K562 (cell line): ENCODE measurements at regions not wholly inside any gene's neighbourhood (a gene's known extent, or its start where the extent isn't known, plus 50 kb on each side); places are given as distances from the start of the nearest gene placed in this dataset.

ENCODE experiments used
- ATAC-seq: fragments of 200-7000 bp; cut with Tn5 transposase; 3 replicates; pipeline ENCODE4 v1.9.1; 2020; ENCODE audit warnings: moderate library complexity
- BruUV-seq: library from RNA; stranded (reverse); fragments of 400-500 nt; replicated peaks from 2 replicates; lab custom pipeline; 2021; lab: Mats Ljungman, UMichigan
- CTCF ChIA-PET: fragments of 300-600 bp; formaldehyde crosslinking; extraction: SDS; loops from one replicate; lab custom pipeline; 2021; ENCODE audit warnings: low intra/inter-chr PET ratio; lab: Yijun Ruan, JAX
- POLR2A ChIA-PET: fragments of 300-600, 350-650 bp; sonication (Branson Sonifier 250); formaldehyde crosslinking; extraction: SDS; loops from one replicate; lab custom pipeline; 2021; ENCODE audit warnings: antibody characterized with exemption, inconsistent platforms; lab: Yijun Ruan, JAX
- DNase-seq, 4 experiments: peaks; one replicate each; pipeline versions ENCODE4 v3.0.0 to v3.0.0-alpha.2; 2011 to 2018; ENCODE audit warnings: low spot score in 3 of 4, mixed read lengths in 3 of 4; ENCODE audit errors: extremely low read depth in 1 of 4
- FAIRE-seq: peaks from 2 replicates; lab custom pipeline; 2011; peaks lifted over from hg19 to GRCh38; lab: Jason Lieb, UNC
- H2AFZ ChIP-seq: 2 replicates; pipeline ENCODE4 v1.6.0; 2011; ENCODE audit warnings: low read depth, low read length, control low read depth, inconsistent platforms
- H3K27ac ChIP-seq: fragments of 200-600 bp; 3 replicates; pipeline ENCODE4 v1.8.0; 2011; ENCODE audit warnings: low read depth, mild to moderate bottlenecking, control low read depth, inconsistent platforms, low read length, moderate library complexity, mixed read lengths; ENCODE audit errors: extremely low read depth
- H3K27me3 ChIP-seq, 2 experiments: fragments of 300-600 bp in 1 of 2; 2 replicates in 1 of 2; 3 replicates in 1 of 2; pipeline versions ENCODE4 v1.6.0 to v1.8.0; 2011; ENCODE audit warnings: inconsistent platforms in 2 of 2, low read length in 2 of 2, mild to moderate bottlenecking in 1 of 2, mixed read lengths in 1 of 2, moderate library complexity in 1 of 2; ENCODE audit not compliant: control insufficient read depth in 2 of 2, insufficient read depth in 2 of 2
- H3K36me3 ChIP-seq: fragments of 300-600 bp; 3 replicates; pipeline ENCODE4 v1.8.0; 2011; ENCODE audit warnings: mild to moderate bottlenecking, low read length, inconsistent platforms; ENCODE audit not compliant: control insufficient read depth, insufficient read depth
- H3K4me1 ChIP-seq, 2 experiments: fragments of 200-600 bp in 1 of 2; replicated peaks in 1 of 2; 2 replicates in 1 of 2; 3 replicates in 1 of 2; pipeline versions ENCODE4 v1.5.1 to v1.8.0; 2011; ENCODE audit warnings: inconsistent platforms in 2 of 2, low read length in 2 of 2, mild to moderate bottlenecking in 1 of 2, mixed read lengths in 1 of 2, moderate library complexity in 1 of 2; ENCODE audit not compliant: control insufficient read depth in 2 of 2, insufficient read depth in 2 of 2
- H3K4me2 ChIP-seq: 2 replicates; pipeline ENCODE4 v1.6.1; 2011; ENCODE audit warnings: low read length, control low read depth, inconsistent platforms, mixed read lengths; ENCODE audit not compliant: insufficient read depth
- H3K4me3 ChIP-seq: fragments of 200-600 bp; sonication (generic), shearing (Covaris generic); 2 replicates; pipeline ENCODE4 v1.5.1; 2016; ENCODE audit warnings: control low read depth, inconsistent platforms
- H3K79me2 ChIP-seq: fragments of 200-600 bp; 3 replicates; pipeline ENCODE4 v1.8.0; 2011; ENCODE audit warnings: low read length, inconsistent platforms; ENCODE audit not compliant: control insufficient read depth, insufficient read depth
- H3K9ac ChIP-seq, 2 experiments: 2 replicates each; pipeline versions ENCODE4 v1.6.0 to v1.6.1; 2011; ENCODE audit warnings: low read depth in 2 of 2, low read length in 2 of 2, control low read depth in 1 of 2, inconsistent platforms in 1 of 2, mild to moderate bottlenecking in 1 of 2, mixed read lengths in 1 of 2; ENCODE audit not compliant: insufficient read depth in 1 of 2
- H3K9me1 ChIP-seq: one replicate; pipeline ENCODE4 v1.6.0; 2011; ENCODE audit warnings: inconsistent platforms, mild to moderate bottlenecking, low read length, moderate library complexity; ENCODE audit not compliant: control insufficient read depth, insufficient read depth
- H3K9me3 ChIP-seq: replicated peaks from 2 replicates; pipeline ENCODE4 v1.5.1; 2011; ENCODE audit warnings: low read depth, low read length, inconsistent platforms; ENCODE audit not compliant: control insufficient read depth, insufficient read depth
- H4K20me1 ChIP-seq: replicated peaks from 2 replicates; pipeline ENCODE4 v1.6.1; 2011; ENCODE audit warnings: low read length, inconsistent platforms, mixed read lengths; ENCODE audit not compliant: control insufficient read depth, insufficient read depth
- KLF1 ChIP-seq: fragments of 450-650 bp; IDR thresholded peaks from 2 replicates; pipeline ENCODE4 v1.6.1; 2016; ENCODE audit warnings: missing genetic modification characterization, missing compliant biosample characterization
- MEF2A ChIP-seq: IDR thresholded peaks from 2 replicates; pipeline ENCODE4 v1.6.1; 2011; ENCODE audit warnings: low read depth, mild to moderate bottlenecking, low read length, moderate library complexity; ENCODE audit not compliant: control insufficient read depth
- OTX1 ChIP-seq: fragments of 450-650 bp; formaldehyde crosslinking; IDR thresholded peaks from 2 replicates; pipeline ENCODE4 v1.4.0; 2022; ENCODE audit warnings: mild to moderate bottlenecking
- POLR2B ChIP-seq: fragments of 450-650 bp; IDR thresholded peaks from 2 replicates; pipeline ENCODE4 v1.6.1; 2018; ENCODE audit warnings: low read depth; ENCODE audit not compliant: partially characterized antibody
- RBM22 ChIP-seq: fragments of 200-400 bp; formaldehyde crosslinking; IDR thresholded peaks from 2 replicates; pipeline ENCODE4 v1.6.1; 2018; ENCODE audit warnings: low read length, low read depth; ENCODE audit not compliant: poor library complexity, severe bottlenecking
- SNIP1 ChIP-seq: fragments of 450-650 bp; IDR thresholded peaks from 2 replicates; pipeline ENCODE4 v1.7.1; 2017; ENCODE audit warnings: low read depth, mild to moderate bottlenecking
- ZFP1 ChIP-seq: fragments of 450-650 bp; formaldehyde crosslinking; IDR thresholded peaks from 2 replicates; pipeline ENCODE4 v1.4.0; 2020; ENCODE audit warnings: mild to moderate bottlenecking, mixed read lengths
- WGBS: fragments of 100-300 bp; shearing (Covaris generic); methylation state at CpG from one replicate; pipeline ENCODE4 v1.1.6; 2016; ENCODE audit warnings: low coverage, mixed read lengths; ENCODE audit not compliant: insufficient coverage; ENCODE audit errors: missing lambda C conversion rate; 5-methylcytosine and 5-hydroxymethylcytosine counted together
- in situ Hi-C: fragments of 300-500 bp; cut with MboI; formaldehyde crosslinking; loops from 4 replicates; pipeline ENCODE4 v1.15.0; 2018; ENCODE audit warnings: inconsistent platforms, mixed read lengths
- intact Hi-C: fragments of 100-400 bp; cut with micrococcal nuclease; formaldehyde crosslinking; loops from 2 replicates; pipeline ENCODE4 v1.14.2; 2022
- TF ChIP-seq, protein P1 (sequence below): sonication (generic); formaldehyde crosslinking; IDR thresholded peaks from 2 replicates; pipeline ENCODE4 v1.5.0; 2020; ENCODE audit warnings: missing genetic modification reagents
- TF ChIP-seq, protein P2 (sequence below): IDR thresholded peaks from 2 replicates; pipeline ENCODE4 v1.6.1; 2011; ENCODE audit not compliant: insufficient read length; ENCODE audit errors: extremely low read depth

DNA sequence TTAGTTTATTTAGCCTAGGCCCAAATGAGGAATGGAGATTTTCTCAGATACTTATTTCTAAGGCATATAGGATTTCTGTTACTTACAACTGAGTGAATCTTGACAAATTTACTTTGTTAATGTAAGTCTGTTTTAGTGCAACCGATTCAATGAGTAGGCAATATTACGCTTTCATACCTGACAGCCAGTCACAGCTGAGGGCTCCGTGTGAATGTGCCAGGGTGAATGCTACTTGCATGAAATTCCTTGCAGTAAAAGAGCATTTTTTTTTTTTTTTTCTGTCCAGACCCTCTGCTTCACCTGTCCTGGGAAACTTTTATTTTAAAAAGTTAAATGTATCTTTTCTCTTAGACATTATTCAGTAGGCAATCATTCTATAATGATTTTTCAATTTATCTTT is 1100.0 kb downstream of the FAT4 start:
- no peak for ATAC-seq
- WGBS: 63% methylated on average over 3 of the region's 3 CpGs
- BruUV-seq: no TSS peak
- POLR2A ChIA-PET: no interaction called here
- Histone ChIP-seq H3K9me1 (no peaks in the 10 kb centered on the region), H3K9me3 (no peaks in the 10 kb centered on the region), H3K4me2 (no peak overlapping the region), H2AFZ (no peak overlapping the region), H3K27me3 (no peaks in the 10 kb centered on the region), H3K79me2 (no peaks in the 10 kb centered on the region), H4K20me1 (no peaks in the 10 kb centered on the region), H3K9ac (no peak overlapping the region), H3K4me3 (no peak overlapping the region), H3K27ac (no peak overlapping the region), H3K36me3 (no peaks in the 10 kb centered on the region), H3K4me1 (no peaks in the 10 kb centered on the region)
- intact Hi-C loops (no loop called here), in situ Hi-C loops (no loop called here)
- CTCF ChIA-PET: no interaction called here
- no peak for DNase-seq
- TF ChIP-seq, protein P1, sequence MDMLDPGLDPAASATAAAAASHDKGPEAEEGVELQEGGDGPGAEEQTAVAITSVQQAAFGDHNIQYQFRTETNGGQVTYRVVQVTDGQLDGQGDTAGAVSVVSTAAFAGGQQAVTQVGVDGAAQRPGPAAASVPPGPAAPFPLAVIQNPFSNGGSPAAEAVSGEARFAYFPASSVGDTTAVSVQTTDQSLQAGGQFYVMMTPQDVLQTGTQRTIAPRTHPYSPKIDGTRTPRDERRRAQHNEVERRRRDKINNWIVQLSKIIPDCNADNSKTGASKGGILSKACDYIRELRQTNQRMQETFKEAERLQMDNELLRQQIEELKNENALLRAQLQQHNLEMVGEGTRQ (CRISPR knock-in tag): no peak
- TF ChIP-seq MEF2A (no peak), OTX1 (CRISPR knock-in tag) (no peak), KLF1 (no peak)
- TF ChIP-seq, protein P2, sequence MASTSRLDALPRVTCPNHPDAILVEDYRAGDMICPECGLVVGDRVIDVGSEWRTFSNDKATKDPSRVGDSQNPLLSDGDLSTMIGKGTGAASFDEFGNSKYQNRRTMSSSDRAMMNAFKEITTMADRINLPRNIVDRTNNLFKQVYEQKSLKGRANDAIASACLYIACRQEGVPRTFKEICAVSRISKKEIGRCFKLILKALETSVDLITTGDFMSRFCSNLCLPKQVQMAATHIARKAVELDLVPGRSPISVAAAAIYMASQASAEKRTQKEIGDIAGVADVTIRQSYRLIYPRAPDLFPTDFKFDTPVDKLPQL: no peak
- no peak for FAIRE-seq

DNA sequence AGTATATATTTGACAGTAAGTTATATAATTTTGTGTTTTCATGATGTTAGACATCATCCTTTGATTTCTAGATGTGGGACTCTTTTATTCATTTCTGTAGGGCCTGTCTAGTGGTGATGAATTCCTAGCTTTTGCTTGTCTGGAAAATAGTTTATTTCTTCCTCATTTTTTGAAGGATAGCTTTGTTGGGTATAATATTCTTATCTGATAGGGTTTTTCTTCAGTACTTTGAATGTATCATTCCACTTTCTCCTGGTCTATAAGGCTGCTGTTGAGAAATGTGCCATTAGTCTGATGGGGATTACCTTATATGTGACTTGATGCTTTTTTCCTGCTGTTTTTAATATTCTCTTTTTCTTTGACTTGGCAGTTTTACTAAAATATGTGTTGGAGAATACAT is 1104.5 kb downstream of the FAT4 start:
- Histone ChIP-seq H4K20me1 (no peaks in the 10 kb centered on the region), H3K4me3 (no peak overlapping the region), H3K27me3 (no peaks in the 10 kb centered on the region), H3K79me2 (no peaks in the 10 kb centered on the region), H3K36me3 (peaks cover 7% of the 10 kb centered on the region; the same call in 1 of the 3 replicates), H3K9me3 (peaks cover 17% of the 10 kb centered on the region), H3K4me1 (no peaks in the 10 kb centered on the region), H3K4me2 (no peak overlapping the region), H3K27ac (no peak overlapping the region), H3K9ac (no peak overlapping the region), H2AFZ (no peak overlapping the region), H3K9me1 (no peaks in the 10 kb centered on the region)
- no peak for ATAC-seq
- no peak for FAIRE-seq
- in situ Hi-C loops: no loop called here
- POLR2A ChIA-PET: no interaction called here
- BruUV-seq: no TSS peak
- TF ChIP-seq ZFP1 (CRISPR knock-in tag) (peak; percentile 93), POLR2B (peak; percentile 16), RBM22 (peak; percentile 39), SNIP1 (no peak)
- no peak for DNase-seq
- intact Hi-C loops: no loop called here
- CTCF ChIA-PET: no interaction called here
